ENCODE measurements at regions not wholly inside any gene's neighbourhood (a gene's known extent, or its start where the extent isn't known, plus 50 kb on each side); places are given as distances from the start of the nearest gene placed in this dataset.

- TF ChIP-seq CTCF (IDR thresholded peaks at IDR 0.05; ENCODE audit: borderline replicate concordance, extremely low read depth, low read length, poor library complexity, severe bottlenecking), result no peak
- TF ChIP-seq EZH2 (IDR thresholded peaks at IDR 0.05; ENCODE audit: borderline replicate concordance, low read depth, low read length, severe bottlenecking), result no peak
These were observed 90.2 kb downstream of the P2RY10 start for GRCh38 chrX:79035421-79035820.
